H7 (cell line): ENCODE measurements at regions not wholly inside any gene's neighbourhood (a gene's known extent, or its start where the extent isn't known, plus 50 kb on each side); places are given as distances from the start of the nearest gene placed in this dataset.

Experiments
- DNase-seq: peaks from one replicate; pipeline ENCODE4 v3.0.0; 2012
- H3K27me3 ChIP-seq: 2 replicates; pipeline ENCODE4 v1.6.0; 2011; ENCODE audit warnings: mild to moderate bottlenecking, low read length; ENCODE audit not compliant: control insufficient read depth, insufficient read depth
- H3K36me3 ChIP-seq: replicated peaks from 2 replicates; pipeline ENCODE4 v1.5.1; 2011; ENCODE audit warnings: low read length; ENCODE audit not compliant: control insufficient read depth, insufficient read depth
- H3K4me3 ChIP-seq: 2 replicates; pipeline ENCODE4 v1.5.1; 2011; ENCODE audit warnings: low read depth, mild to moderate bottlenecking, control low read depth, low read length, moderate library complexity; ENCODE audit not compliant: insufficient read depth

GRCh38 chr5:79878721-79879336, 112.2 kb downstream of the MTX3 start:
- Histone ChIP-seq H3K4me3 (no peak overlapping the region), H3K27me3 (no peaks in the 10 kb centered on the region; the same call in 1 of the 2 replicates), H3K36me3 (no peaks in the 10 kb centered on the region)
- peak; percentile 75 for DNase-seq

DNA sequence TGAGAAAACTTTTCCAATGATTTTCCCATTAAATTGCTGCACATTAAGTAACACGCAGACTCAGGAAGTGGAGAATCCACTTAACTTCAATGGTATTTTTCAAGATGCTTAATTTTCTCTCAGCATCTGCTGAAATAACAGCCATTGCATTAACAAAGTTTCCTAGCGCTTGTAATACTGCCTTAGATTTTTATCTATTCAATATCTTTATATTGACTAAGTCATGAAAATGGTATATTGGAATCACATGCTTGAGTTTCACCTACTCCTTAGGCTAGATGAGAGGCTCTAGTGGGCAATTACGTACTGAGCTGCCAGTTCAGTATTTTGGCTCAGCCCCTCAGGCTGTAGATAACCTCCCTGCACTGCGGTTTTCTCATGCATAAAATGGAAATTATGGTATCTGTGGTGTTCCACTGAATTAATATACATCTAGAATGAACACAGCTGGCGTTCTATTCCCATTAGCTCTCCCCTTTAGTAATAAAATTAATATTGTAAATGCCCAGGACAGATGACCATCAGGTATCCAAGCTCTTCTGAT, 112.9 kb downstream of the MTX3 start:
- Histone ChIP-seq H3K36me3 (no peaks in the 10 kb centered on the region), H3K27me3 (no peaks in the 10 kb centered on the region; the same call in 1 of the 2 replicates), H3K4me3 (no peak overlapping the region)
- no peak for DNase-seq

GRCh38 chr5:79876456-79876855, 114.6 kb downstream of the MTX3 start:
- no peaks in the 10 kb centered on the region for H3K36me3 ChIP-seq
- no peak for DNase-seq
- no peaks in the 10 kb centered on the region; the same call in 1 of the 2 replicates for H3K27me3 ChIP-seq
- no peak overlapping the region for H3K4me3 ChIP-seq

DNA sequence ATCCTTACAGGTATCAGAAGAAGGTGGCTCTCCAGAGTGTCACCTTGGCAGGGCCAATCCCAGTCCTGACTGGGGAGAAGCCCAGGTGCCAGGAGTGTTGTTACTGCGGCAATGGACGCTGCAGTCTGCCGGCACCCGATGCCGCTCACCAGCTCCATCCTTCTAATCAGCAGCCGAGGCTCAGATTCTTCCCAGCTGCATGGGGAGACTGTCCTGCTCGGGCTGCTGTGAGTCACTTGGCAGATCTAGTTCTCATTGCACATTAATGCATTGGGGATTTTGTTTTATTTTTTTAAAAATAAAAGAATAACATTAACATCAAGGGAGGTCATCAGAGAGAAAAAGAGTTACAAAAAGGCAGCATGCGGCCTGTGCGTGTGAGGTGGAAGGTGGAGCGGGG, 115.8 kb downstream of the MTX3 start:
- Histone ChIP-seq H3K4me3 (no peak overlapping the region), H3K27me3 (no peaks in the 10 kb centered on the region; the same call in 1 of the 2 replicates), H3K36me3 (no peaks in the 10 kb centered on the region)
- DNase-seq: no peak

DNA sequence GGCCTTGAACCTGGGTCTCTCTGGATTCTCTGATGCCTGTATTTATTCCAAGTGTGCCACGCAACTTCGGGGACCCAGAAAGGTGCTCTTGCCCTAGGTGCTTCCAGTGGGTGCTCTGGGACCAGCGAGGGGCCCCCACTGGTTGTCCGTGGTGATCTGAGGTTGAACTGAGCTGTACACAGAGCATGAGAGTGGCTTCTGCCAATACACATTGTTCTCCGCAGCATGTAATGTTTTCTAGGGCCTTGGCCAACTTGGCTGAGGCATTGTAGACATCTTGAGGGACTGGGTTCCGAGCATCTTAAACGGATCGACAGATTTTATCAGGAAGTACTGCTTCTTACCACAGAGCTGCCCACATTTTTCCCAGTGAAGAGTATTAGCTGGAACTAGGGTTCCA, 117.9 kb downstream of the MTX3 start:
- Histone ChIP-seq H3K4me3 (no peak overlapping the region), H3K36me3 (no peaks in the 10 kb centered on the region), H3K27me3 (no peaks in the 10 kb centered on the region; the same call in 1 of the 2 replicates)
- no peak for DNase-seq

- no peak for DNase-seq
- Histone ChIP-seq H3K4me3 (no peak overlapping the region), H3K27me3 (no peaks in the 10 kb centered on the region; the same call in 1 of the 2 replicates), H3K36me3 (no peaks in the 10 kb centered on the region)
Measured at GRCh38 chr5:79872291-79872690, 118.8 kb downstream of the MTX3 start.

DNA sequence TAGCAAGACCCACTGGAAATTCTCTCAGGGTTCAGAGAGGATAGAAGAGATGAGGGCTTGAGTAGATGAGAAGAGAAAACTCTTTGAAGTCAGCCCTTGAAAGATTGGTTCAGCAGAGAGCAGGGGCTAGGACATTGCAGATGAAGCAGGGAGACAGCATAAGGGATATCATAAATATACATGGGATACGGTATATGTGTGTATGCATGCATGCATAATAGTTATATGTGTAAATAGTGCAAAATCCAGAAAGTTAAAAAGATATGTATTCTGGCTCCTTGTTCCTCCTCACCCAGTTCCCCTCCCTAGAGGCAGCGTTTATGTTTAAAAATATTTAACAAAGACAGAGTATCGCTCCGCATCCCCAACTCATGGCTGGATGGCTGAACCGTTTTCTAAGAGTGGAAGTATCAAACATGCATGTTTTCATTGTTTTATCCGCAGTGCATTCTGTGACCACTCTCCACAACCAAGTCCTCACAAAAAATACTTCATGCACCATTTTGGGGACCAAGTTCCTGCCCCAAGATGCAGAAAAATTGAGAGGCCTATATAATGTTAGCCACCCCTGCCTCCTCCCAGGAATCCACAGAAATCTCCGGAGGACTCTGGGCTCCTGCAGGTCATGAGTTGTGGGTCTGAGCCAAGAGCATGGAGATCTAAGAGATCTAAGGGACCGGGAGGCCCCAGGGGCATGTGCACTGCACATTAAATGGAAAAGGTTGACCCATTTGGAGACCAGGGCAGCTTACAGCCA, 119.5 kb downstream of the MTX3 start:
- Histone ChIP-seq H3K27me3 (no peaks in the 10 kb centered on the region; the same call in 1 of the 2 replicates), H3K36me3 (no peaks in the 10 kb centered on the region), H3K4me3 (no peak overlapping the region)
- DNase-seq: no peak

DNA sequence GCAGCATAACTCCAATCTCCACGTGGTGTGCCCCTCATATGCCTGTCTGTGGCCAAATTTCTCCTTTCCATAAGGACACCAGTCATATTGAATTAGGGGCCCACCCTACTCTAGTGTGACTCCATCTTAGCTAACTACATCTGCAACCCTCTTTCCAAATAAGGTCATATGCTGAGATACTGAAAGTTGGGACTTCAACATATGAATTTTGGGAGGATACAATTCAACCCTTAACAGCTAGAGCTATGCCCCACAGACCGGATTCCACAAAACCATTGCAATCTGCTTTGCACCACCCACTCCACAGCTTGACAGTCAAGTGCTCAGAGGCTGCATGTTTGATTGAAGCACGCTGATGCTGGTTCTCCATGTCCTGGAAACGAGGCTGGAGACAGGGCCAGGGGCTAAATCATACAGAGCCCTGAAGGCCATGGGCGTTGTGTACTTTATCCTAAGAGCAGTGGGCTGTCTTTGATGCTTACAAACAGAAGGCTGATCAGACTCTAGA, 122.8 kb downstream of the MTX3 start:
- H3K36me3 ChIP-seq: no peaks in the 10 kb centered on the region
- H3K4me3 ChIP-seq: no peak overlapping the region
- no peak for DNase-seq
- no peaks in the 10 kb centered on the region for H3K27me3 ChIP-seq

DNA sequence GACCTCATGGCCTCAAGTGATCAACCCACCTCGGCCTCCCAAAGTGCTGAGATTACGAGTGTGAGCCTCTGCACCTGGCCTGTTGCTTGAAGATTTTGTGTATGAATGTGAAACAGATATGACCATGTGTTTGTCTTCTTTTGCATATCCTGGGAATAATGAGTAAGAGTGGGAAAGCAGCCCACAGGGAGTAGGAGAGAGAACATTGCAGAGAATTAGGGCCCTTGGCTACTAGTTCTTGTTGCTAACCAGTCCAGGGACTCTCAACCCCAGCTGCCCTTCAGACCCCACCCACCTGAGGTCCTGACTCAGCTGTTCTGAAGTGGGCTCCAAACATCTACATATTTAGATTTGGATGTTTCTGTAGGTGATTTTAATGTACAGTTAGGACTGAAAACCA, 125.5 kb downstream of the MTX3 start:
- no peak overlapping the region for H3K4me3 ChIP-seq
- DNase-seq: no peak
- H3K36me3 ChIP-seq: no peaks in the 10 kb centered on the region
- H3K27me3 ChIP-seq: no peaks in the 10 kb centered on the region

- Histone ChIP-seq H3K4me3 (no peak overlapping the region), H3K27me3 (no peaks in the 10 kb centered on the region), H3K36me3 (no peaks in the 10 kb centered on the region)
- DNase-seq: no peak
Measured at GRCh38 chr5:79864364-79864763, 126.7 kb downstream of the MTX3 start.

DNA sequence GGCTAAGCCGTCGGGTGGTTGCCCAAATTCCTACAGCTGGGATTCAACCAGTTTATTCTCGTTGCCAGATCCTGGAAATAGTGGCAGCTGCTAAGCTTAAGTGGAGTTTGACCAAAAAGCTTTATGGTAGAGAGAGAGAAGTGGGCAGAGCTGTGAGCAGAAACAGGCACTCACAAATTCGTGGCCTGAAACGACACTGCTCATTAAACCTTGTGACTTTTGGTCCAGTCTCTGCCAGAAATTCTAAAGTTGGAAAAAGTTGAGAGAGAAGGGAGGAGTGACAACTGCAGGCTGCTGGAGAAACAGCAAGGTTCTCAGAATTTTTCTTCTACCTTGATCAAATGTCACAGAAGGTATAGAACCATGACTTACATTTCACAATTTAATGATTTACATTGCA, 131.5 kb downstream of the MTX3 start:
- no peaks in the 10 kb centered on the region for H3K36me3 ChIP-seq
- H3K27me3 ChIP-seq: no peaks in the 10 kb centered on the region
- H3K4me3 ChIP-seq: no peak overlapping the region
- no peak for DNase-seq

DNA sequence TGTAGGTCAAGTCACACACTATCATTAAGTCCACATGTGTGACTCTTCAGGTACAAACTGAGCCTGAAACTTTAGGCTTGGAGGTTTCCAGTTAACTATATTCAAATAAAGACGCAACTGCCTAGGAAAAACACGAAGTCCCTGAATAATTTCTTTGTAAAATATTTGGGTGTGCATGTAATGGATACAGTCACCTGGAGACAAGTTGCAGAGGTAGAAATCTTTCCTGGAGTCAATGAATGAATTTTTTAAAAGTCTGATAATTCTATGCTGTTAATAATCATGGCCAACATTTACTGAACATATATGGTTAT, 132.7 kb downstream of the MTX3 start:
- no peaks in the 10 kb centered on the region for H3K36me3 ChIP-seq
- H3K27me3 ChIP-seq: no peaks in the 10 kb centered on the region
- no peak overlapping the region for H3K4me3 ChIP-seq
- no peak for DNase-seq

DNA sequence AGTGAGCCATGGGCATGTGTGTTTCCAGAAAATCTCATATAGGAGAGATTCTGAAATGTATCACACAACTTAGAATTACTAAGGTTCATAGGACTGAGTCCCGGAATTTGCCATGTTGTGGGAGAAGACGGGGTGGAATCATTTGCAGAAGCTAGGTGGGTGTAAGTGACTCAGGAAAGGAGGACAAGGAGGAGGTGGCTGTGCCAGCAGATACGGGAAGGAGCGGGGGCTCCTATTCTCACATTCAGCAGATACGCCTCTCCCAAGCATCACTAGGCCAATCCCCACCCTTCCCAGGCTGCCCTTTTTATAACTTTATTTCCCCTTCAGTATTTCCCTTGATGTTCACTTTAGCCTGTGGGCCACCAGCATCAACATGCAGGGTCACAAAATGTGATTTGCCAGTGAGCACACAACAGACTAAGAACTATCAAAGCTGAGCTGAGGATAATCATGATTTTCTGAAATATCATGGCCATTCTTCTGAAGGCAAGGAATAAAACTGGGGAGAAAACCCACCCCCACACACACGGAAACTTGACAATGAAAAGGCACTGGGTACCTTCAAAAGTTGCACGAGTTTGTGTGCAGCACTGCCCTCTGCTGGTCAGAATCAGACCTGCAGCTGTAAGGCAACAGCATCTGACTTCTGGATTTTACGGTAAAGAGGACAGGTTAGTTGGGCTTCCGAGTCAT, 133.2 kb downstream of the MTX3 start:
- Histone ChIP-seq H3K4me3 (no peak overlapping the region), H3K36me3 (no peaks in the 10 kb centered on the region), H3K27me3 (no peaks in the 10 kb centered on the region)
- DNase-seq: peak; percentile 51

- Histone ChIP-seq H3K4me3 (no peak overlapping the region), H3K27me3 (no peaks in the 10 kb centered on the region), H3K36me3 (no peaks in the 10 kb centered on the region)
- DNase-seq: no peak
Measured at GRCh38 chr5:79856456-79857055, 134.5 kb downstream of the MTX3 start.
